GM18867 (cell line): ENCODE measurements at regions not wholly inside any gene's neighbourhood (a gene's known extent, or its start where the extent isn't known, plus 50 kb on each side); places are given as distances from the start of the nearest gene placed in this dataset.
A peak's percentile ranks its signal among the peaks of the same experiment; 100 is the strongest.

Experiments
- ATAC-seq: cut with Tn5 transposase; IDR thresholded peaks from one replicate; pipeline ENCODE4 v1.9.1; 2021; ENCODE audit warnings: mild to moderate bottlenecking, moderate library complexity; ENCODE audit not compliant: unreplicated experiment

GRCh38 chr21:35223480-35224156 is 174.5 kb upstream of the RUNX1 start:
- ATAC-seq = no peak

GRCh38 chr21:35222541-35222941 is 173.4 kb upstream of the RUNX1 start:
- ATAC-seq = peak; percentile 55

GRCh38 chr21:35222021-35222420 is 172.9 kb upstream of the RUNX1 start:
- no peak for ATAC-seq

GRCh38 chr21:35220301-35220700 is 171.2 kb upstream of the RUNX1 start:
- ATAC-seq = no peak

GRCh38 chr21:35219719-35220118 is 170.6 kb upstream of the RUNX1 start:
- no peak for ATAC-seq

GRCh38 chr21:35219291-35219690 is 170.2 kb upstream of the RUNX1 start:
- ATAC-seq = no peak

GRCh38 chr21:35217504-35218060 is 168.5 kb upstream of the RUNX1 start:
- no peak for ATAC-seq

- ATAC-seq = no peak
Measured at GRCh38 chr21:35216996-35217395, 167.9 kb upstream of the RUNX1 start.

GRCh38 chr21:35215870-35216269 is 166.8 kb upstream of the RUNX1 start:
- no peak for ATAC-seq

GRCh38 chr21:35212393-35213127 is 163.5 kb upstream of the RUNX1 start:
- no peak for ATAC-seq

- ATAC-seq = no peak
Measured at GRCh38 chr21:35211782-35212181, 162.7 kb upstream of the RUNX1 start.

- no peak for ATAC-seq
Measured at GRCh38 chr21:35210093-35210492, 161.0 kb upstream of the RUNX1 start.

GRCh38 chr21:35208810-35209517 is 159.9 kb upstream of the RUNX1 start:
- ATAC-seq = no peak

GRCh38 chr21:35208104-35208503 is 159.0 kb upstream of the RUNX1 start:
- ATAC-seq = no peak

GRCh38 chr21:35207322-35207721 is 158.2 kb upstream of the RUNX1 start:
- no peak for ATAC-seq

- no peak for ATAC-seq
Measured at GRCh38 chr21:35206141-35207125, 157.3 kb upstream of the RUNX1 start.

- no peak for ATAC-seq
Measured at GRCh38 chr21:35204850-35205541, 155.9 kb upstream of the RUNX1 start.

- no peak for ATAC-seq
Measured at GRCh38 chr21:35204125-35204524, 155.0 kb upstream of the RUNX1 start.

- ATAC-seq = no peak
Measured at GRCh38 chr21:35203093-35203977, 154.2 kb upstream of the RUNX1 start.
